Mesothelial cell of epicardium (in vitro differentiated cells): ENCODE measurements at regions not wholly inside any gene's neighbourhood (a gene's known extent, or its start where the extent isn't known, plus 50 kb on each side); places are given as distances from the start of the nearest gene placed in this dataset.

Experiments
- DNase-seq, 2 experiments: peaks; one replicate each; pipeline ENCODE4 v3.0.0; 2021; ENCODE audit warnings: low spot score in 2 of 2; ENCODE audit not compliant: unreplicated experiment in 2 of 2
- H3K27ac Mint-ChIP-seq: 2 replicates; pipeline ENCODE4 v1.8.0; 2021; ENCODE audit warnings: mixed read lengths
- H3K27me3 Mint-ChIP-seq: 2 replicates; pipeline ENCODE4 v1.8.0; 2021; ENCODE audit warnings: low read depth, mixed read lengths
- H3K36me3 Mint-ChIP-seq: 2 replicates; pipeline ENCODE4 v1.8.0; 2021; ENCODE audit warnings: mixed read lengths
- H3K4me1 Mint-ChIP-seq: 2 replicates; pipeline ENCODE4 v1.8.0; 2021; ENCODE audit warnings: mixed read lengths
- H3K4me3 Mint-ChIP-seq: 2 replicates; pipeline ENCODE4 v1.8.0; 2021; ENCODE audit warnings: mild to moderate bottlenecking, moderate library complexity, mixed read lengths
- H3K9me3 Mint-ChIP-seq: 2 replicates; pipeline ENCODE4 v1.8.0; 2021; ENCODE audit warnings: mixed read lengths
- TF ChIP-seq, protein P1 (sequence below): fragments of 200-600 bp; sonication (generic); IDR thresholded peaks from one replicate; pipeline ENCODE4 v1.5.0; 2021; ENCODE audit warnings: antibody characterized with exemption; ENCODE audit not compliant: unreplicated experiment

DNA sequence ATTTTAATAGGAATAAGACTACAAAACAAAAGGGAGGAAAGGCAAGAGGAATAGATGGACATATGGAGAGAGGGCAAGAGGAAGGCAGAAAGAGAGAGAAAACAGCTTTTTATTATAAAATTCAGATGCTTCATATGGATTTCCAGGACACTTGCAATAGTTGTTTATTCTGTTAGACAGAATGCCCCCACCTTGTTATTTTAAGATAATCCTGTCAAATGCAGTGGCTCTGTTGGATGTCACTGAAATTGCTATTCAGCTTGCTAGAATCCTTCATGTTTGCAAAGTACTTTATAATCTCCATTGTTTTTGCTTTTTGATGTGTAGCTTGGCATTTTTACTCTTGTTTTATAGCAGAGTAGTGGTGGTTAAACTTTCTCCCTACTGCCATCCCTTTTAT lies 432.4 kb upstream of the AZI2 start:
- TF ChIP-seq, protein P1, sequence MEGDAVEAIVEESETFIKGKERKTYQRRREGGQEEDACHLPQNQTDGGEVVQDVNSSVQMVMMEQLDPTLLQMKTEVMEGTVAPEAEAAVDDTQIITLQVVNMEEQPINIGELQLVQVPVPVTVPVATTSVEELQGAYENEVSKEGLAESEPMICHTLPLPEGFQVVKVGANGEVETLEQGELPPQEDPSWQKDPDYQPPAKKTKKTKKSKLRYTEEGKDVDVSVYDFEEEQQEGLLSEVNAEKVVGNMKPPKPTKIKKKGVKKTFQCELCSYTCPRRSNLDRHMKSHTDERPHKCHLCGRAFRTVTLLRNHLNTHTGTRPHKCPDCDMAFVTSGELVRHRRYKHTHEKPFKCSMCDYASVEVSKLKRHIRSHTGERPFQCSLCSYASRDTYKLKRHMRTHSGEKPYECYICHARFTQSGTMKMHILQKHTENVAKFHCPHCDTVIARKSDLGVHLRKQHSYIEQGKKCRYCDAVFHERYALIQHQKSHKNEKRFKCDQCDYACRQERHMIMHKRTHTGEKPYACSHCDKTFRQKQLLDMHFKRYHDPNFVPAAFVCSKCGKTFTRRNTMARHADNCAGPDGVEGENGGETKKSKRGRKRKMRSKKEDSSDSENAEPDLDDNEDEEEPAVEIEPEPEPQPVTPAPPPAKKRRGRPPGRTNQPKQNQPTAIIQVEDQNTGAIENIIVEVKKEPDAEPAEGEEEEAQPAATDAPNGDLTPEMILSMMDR, result no peak
- H3K36me3 Mint-ChIP-seq, result no peaks in the 10 kb centered on the region
- H3K4me3 Mint-ChIP-seq, result no peak overlapping the region
- no peak overlapping the region for H3K27ac Mint-ChIP-seq
- peaks cover 1% of the 10 kb centered on the region for H3K27me3 Mint-ChIP-seq
- peaks cover 3% of the 10 kb centered on the region for H3K9me3 Mint-ChIP-seq
- H3K4me1 Mint-ChIP-seq, result peaks cover 9% of the 10 kb centered on the region
- no peak for DNase-seq

DNA sequence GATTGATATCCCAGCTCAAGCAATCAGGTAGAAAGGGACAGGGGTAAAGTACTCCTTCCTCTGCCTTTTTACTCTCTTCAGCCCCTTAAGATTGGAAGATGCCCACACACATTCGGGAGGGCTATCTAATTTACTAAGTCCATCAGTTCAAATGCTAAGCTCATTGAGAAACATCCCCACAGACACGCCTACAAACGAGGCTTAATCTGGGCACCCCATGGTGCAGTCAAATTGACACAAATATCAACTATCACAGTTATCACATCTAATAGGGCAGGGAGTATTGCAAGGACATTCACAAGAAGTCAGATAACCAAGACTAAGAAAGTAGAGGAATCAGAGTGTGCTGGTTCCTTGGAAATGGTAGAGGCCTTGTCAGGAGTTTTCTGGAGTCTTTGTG lies 437.8 kb upstream of the AZI2 start:
- no peaks in the 10 kb centered on the region for H3K27me3 Mint-ChIP-seq
- no peaks in the 10 kb centered on the region for H3K4me1 Mint-ChIP-seq
- H3K4me3 Mint-ChIP-seq, result no peak overlapping the region

DNA sequence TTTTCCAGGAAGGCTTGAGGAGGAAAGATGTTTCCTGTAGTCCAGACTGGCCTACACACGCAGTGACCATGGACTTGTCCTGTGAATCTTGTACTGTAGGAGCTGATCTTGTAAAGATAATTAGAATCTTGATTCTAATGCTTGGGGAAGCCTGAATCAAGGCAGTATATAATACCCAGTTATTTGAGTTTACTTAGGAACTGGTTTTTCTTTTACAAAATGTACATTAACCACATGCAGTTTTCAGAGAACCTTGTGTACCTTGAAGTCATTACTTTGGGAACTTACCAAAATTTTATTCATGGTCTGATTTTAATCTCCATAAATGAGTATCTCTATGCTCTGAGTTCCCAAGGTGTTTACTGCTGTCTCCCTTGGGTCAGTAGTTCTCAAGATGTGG lies 439.9 kb upstream of the AZI2 start:
- no peaks in the 10 kb centered on the region for H3K27me3 Mint-ChIP-seq
- TF ChIP-seq, protein P1, result no peak
- no peaks in the 10 kb centered on the region for H3K4me1 Mint-ChIP-seq
- H3K36me3 Mint-ChIP-seq, result no peaks in the 10 kb centered on the region
- no peaks in the 10 kb centered on the region for H3K9me3 Mint-ChIP-seq
- H3K27ac Mint-ChIP-seq, result no peak overlapping the region
- no peak for DNase-seq
- no peak overlapping the region for H3K4me3 Mint-ChIP-seq

More for the DNA sequence above, 437.8 kb upstream of the AZI2 start:
- TF ChIP-seq, protein P1, result no peak
- Mint-ChIP-seq H3K9me3 (peaks cover 3% of the 10 kb centered on the region), H3K27ac (no peak overlapping the region), H3K36me3 (no peaks in the 10 kb centered on the region)
- no peak for DNase-seq

DNA sequence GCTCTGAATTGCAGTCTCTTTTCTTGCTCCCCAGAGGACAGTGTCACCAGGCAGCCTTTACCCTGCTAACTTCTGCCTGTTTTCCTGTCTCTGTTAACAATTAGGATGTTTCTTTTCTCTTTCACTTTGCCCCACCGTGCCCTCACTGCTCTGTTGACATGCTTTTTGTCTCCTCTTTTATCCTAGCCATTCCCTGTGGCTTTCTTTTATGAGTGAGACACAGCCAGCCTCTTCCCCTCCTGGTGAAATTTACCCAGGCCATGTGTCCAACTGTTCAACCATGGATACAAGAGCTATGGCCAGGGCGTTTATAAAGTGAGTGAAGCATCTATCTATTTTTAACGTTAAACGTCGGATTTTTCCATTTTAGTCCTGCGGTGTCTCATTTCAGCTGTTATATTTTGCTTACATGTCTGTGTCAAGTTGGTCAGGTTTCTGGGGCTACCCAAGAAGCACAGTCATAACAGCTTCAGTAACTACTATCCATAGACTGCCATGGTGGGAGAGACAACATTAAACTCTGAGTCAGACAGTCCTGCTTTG lies 443.2 kb upstream of the AZI2 start:
- Mint-ChIP-seq H3K9me3 (no peaks in the 10 kb centered on the region), H3K4me3 (no peak overlapping the region), H3K4me1 (no peaks in the 10 kb centered on the region), H3K36me3 (no peaks in the 10 kb centered on the region), H3K27me3 (no peaks in the 10 kb centered on the region), H3K27ac (no peak overlapping the region)
- TF ChIP-seq, protein P1, result no peak
- no peak for DNase-seq

DNA sequence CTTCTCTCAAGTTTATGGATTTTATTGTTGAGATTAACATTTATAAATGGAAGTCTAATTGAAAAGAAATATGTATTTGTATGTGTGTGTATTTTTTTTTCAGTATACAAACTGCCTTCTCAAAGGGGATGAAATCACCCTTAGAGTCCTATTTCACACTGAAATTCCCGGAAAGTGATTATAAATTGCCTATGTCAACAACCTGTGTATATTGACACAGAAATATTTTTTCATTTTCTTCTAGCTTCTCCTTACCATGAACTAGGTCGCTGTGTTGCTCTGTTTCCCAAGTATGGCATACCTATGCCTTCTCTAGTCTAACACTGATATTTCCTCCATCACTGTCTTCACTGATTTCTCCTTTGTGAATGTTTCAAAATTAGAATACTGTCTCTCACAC lies 444.0 kb upstream of the AZI2 start:
- Mint-ChIP-seq H3K9me3 (no peaks in the 10 kb centered on the region), H3K27ac (no peak overlapping the region), H3K4me3 (no peak overlapping the region), H3K4me1 (no peaks in the 10 kb centered on the region), H3K36me3 (no peaks in the 10 kb centered on the region), H3K27me3 (no peaks in the 10 kb centered on the region)
- TF ChIP-seq, protein P1, result no peak
- DNase-seq, result no peak

DNA sequence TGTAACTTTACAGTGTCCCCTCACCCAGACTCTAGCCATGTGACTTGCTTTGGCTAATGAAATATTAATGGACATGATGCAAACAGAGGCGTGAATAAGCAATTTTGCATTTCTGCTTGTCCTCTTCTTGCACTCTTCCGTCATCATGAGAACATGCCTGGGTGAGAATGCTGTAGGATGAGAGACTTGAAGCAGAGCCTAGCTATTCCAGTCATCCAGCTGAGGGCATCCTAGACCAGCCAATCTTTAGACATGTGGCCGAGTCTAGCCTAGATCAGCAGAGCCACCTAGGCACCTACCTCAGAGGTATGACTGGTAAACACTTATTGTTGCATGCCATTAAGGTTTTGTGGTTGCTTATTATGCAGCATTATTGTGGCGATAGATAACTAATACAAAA lies 450.5 kb upstream of the AZI2 start:
- TF ChIP-seq, protein P1, result no peak
- Mint-ChIP-seq H3K27ac (no peak overlapping the region), H3K36me3 (no peaks in the 10 kb centered on the region), H3K4me3 (no peak overlapping the region), H3K9me3 (no peaks in the 10 kb centered on the region), H3K27me3 (no peaks in the 10 kb centered on the region), H3K4me1 (no peaks in the 10 kb centered on the region)
- no peak for DNase-seq
